ENCODE measurements at regions not wholly inside any gene's neighbourhood (a gene's known extent, or its start where the extent isn't known, plus 50 kb on each side); places are given as distances from the start of the nearest gene placed in this dataset.
A peak's percentile ranks its signal among the peaks of the same experiment; 100 is the strongest.

- no peak for FAIRE-seq
- TF ChIP-seq USF2 (IDR thresholded peaks at IDR 0.05), result no peak
- no peak for TF ChIP-seq SMC3 (IDR thresholded peaks at IDR 0.05)
- TF ChIP-seq SREBF2 (IDR thresholded peaks at IDR 0.05), result no peak
- no peak for TF ChIP-seq GATA3 (IDR thresholded peaks at IDR 0.05; ENCODE audit: borderline replicate concordance)
- no peak for TF ChIP-seq HOXB5 (CRISPR knock-in tag; IDR thresholded peaks at IDR 0.05)
- TF ChIP-seq ESRRA (IDR thresholded peaks at IDR 0.05; ENCODE audit: borderline replicate concordance, low read length), result no peak
- no peak for TF ChIP-seq KDM5A (IDR thresholded peaks at IDR 0.05)
- TF ChIP-seq TFCP2L1 (CRISPR knock-in tag; IDR thresholded peaks at IDR 0.05), result no peak
- no peak for TF ChIP-seq RAD21 (conservative IDR thresholded peaks at IDR 0.05 in 1 of 2, IDR thresholded peaks at IDR 0.05 in 1 of 2)
- no peak for DNase-seq (ENCODE audit: low read depth in 1 of 2, low spot score in 1 of 2)
- POLR2A ChIA-PET, result no interaction called here
- Histone ChIP-seq H3K27ac (no peak overlapping the region), H3K4me1 (no peaks in the 10 kb centered on the region), H3K9me3 (no peaks in the 10 kb centered on the region), H3K4me2 (no peak overlapping the region), H3K4me3 (no peak overlapping the region)
- WGBS (ENCODE audit: missing lambda C conversion rate), result 32% methylated on average over 4 of the region's 4 CpGs
- CTCF ChIA-PET, result no interaction called here
- no peak; a peak in 1 of 6 replicates for ATAC-seq
These were observed 215.1 kb upstream of the MIR17HG start for GRCh38 chr13:91132381-91132780.

- CTCF ChIA-PET, result no interaction called here
- 48% methylated on average over 7 of the region's 7 CpGs for WGBS (ENCODE audit: missing lambda C conversion rate)
- H3K27ac ChIP-seq, result no peak overlapping the region
- H3K4me2 ChIP-seq, result no peak overlapping the region
- H3K4me3 ChIP-seq, result no peak overlapping the region
- ATAC-seq (no peak), DNase-seq (ENCODE audit: low read depth in 1 of 2, low spot score in 1 of 2) (no peak), FAIRE-seq (no peak)
- POLR2A ChIA-PET, result no interaction called here
- H3K4me1 ChIP-seq, result no peaks in the 10 kb centered on the region
- no peaks in the 10 kb centered on the region for H3K9me3 ChIP-seq
- TF ChIP-seq POLR2AphosphoS2 (conservative IDR thresholded peaks at IDR 0.05; ENCODE audit: low read length), result no peak
- TF ChIP-seq FOXS1 (CRISPR knock-in tag; IDR thresholded peaks at IDR 0.05), result no peak
- no peak for TF ChIP-seq EHF (CRISPR knock-in tag; IDR thresholded peaks at IDR 0.05)
- TF ChIP-seq RCOR1 (IDR thresholded peaks at IDR 0.05; ENCODE audit: low read depth, low read length), result no peak
- TF ChIP-seq HES2 (IDR thresholded peaks at IDR 0.05), result no peak
- no peak for TF ChIP-seq MAX (IDR thresholded peaks at IDR 0.05)
These were observed 214.7 kb upstream of the MIR17HG start for GRCh38 chr13:91132786-91133185.

- CTCF ChIA-PET, result interaction anchor here (0.7 to 2.1 kb wide), 7 partner anchors 9 to 138 kb away, joined by 3 to 13 read pairs (median 4); no protein-coding TSS in a partner anchor
- peak; percentile 18 to 57 for DNase-seq (ENCODE audit: low read depth in 1 of 2, low spot score in 1 of 2)
- peak; percentile 58 for TF ChIP-seq CTCF (IDR thresholded peaks at IDR 0.05)
- TF ChIP-seq SMC3 (IDR thresholded peaks at IDR 0.05), result peak; percentile 68
- TF ChIP-seq HMGXB4 (CRISPR knock-in tag; IDR thresholded peaks at IDR 0.05; ENCODE audit: borderline replicate concordance), result no peak
- TF ChIP-seq RAD21 (conservative IDR thresholded peaks at IDR 0.05 in 1 of 2, IDR thresholded peaks at IDR 0.05 in 1 of 2), result peak; percentile 53 to 58
- H3K9me3 ChIP-seq, result no peaks in the 10 kb centered on the region
- POLR2A ChIA-PET, result no interaction called here
- WGBS (ENCODE audit: missing lambda C conversion rate), result 39% methylated on average over 11 of the region's 11 CpGs
- H3K4me2 ChIP-seq, result no peak overlapping the region
- H3K4me3 ChIP-seq, result no peak overlapping the region
- H3K27ac ChIP-seq, result no peak overlapping the region
- no peaks in the 10 kb centered on the region for H3K4me1 ChIP-seq
- no peak for FAIRE-seq
- peak; percentile 89 to 91 for ATAC-seq
These were observed 213.3 kb upstream of the MIR17HG start for GRCh38 chr13:91133941-91134802.
